K562 (cell line): ENCODE measurements at regions not wholly inside any gene's neighbourhood (a gene's known extent, or its start where the extent isn't known, plus 50 kb on each side); places are given as distances from the start of the nearest gene placed in this dataset.

Experiments
- ATAC-seq: fragments of 200-7000 bp; cut with Tn5 transposase; 3 replicates; pipeline ENCODE4 v1.9.1; 2020; ENCODE audit warnings: moderate library complexity
- BruUV-seq: library from RNA; stranded (reverse); fragments of 400-500 nt; replicated peaks from 2 replicates; lab custom pipeline; 2021; lab: Mats Ljungman, UMichigan
- CTCF ChIA-PET: fragments of 300-600 bp; formaldehyde crosslinking; extraction: SDS; loops from one replicate; lab custom pipeline; 2021; ENCODE audit warnings: low intra/inter-chr PET ratio; lab: Yijun Ruan, JAX
- POLR2A ChIA-PET: fragments of 300-600, 350-650 bp; sonication (Branson Sonifier 250); formaldehyde crosslinking; extraction: SDS; loops from one replicate; lab custom pipeline; 2021; ENCODE audit warnings: antibody characterized with exemption, inconsistent platforms; lab: Yijun Ruan, JAX
- DNase-seq, 4 experiments: peaks; one replicate each; pipeline versions ENCODE4 v3.0.0 to v3.0.0-alpha.2; 2011 to 2018; ENCODE audit warnings: low spot score in 3 of 4, mixed read lengths in 3 of 4; ENCODE audit errors: extremely low read depth in 1 of 4
- FAIRE-seq: peaks from 2 replicates; lab custom pipeline; 2011; peaks lifted over from hg19 to GRCh38; lab: Jason Lieb, UNC
- H2AFZ ChIP-seq: 2 replicates; pipeline ENCODE4 v1.6.0; 2011; ENCODE audit warnings: low read depth, low read length, control low read depth, inconsistent platforms
- H3K27ac ChIP-seq: fragments of 200-600 bp; 3 replicates; pipeline ENCODE4 v1.8.0; 2011; ENCODE audit warnings: low read depth, mild to moderate bottlenecking, control low read depth, inconsistent platforms, low read length, moderate library complexity, mixed read lengths; ENCODE audit errors: extremely low read depth
- H3K27me3 ChIP-seq, 2 experiments: fragments of 300-600 bp in 1 of 2; 2 replicates in 1 of 2; 3 replicates in 1 of 2; pipeline versions ENCODE4 v1.6.0 to v1.8.0; 2011; ENCODE audit warnings: inconsistent platforms in 2 of 2, low read length in 2 of 2, mild to moderate bottlenecking in 1 of 2, mixed read lengths in 1 of 2, moderate library complexity in 1 of 2; ENCODE audit not compliant: control insufficient read depth in 2 of 2, insufficient read depth in 2 of 2
- H3K36me3 ChIP-seq: fragments of 300-600 bp; 3 replicates; pipeline ENCODE4 v1.8.0; 2011; ENCODE audit warnings: mild to moderate bottlenecking, low read length, inconsistent platforms; ENCODE audit not compliant: control insufficient read depth, insufficient read depth
- H3K4me1 ChIP-seq, 2 experiments: fragments of 200-600 bp in 1 of 2; replicated peaks in 1 of 2; 2 replicates in 1 of 2; 3 replicates in 1 of 2; pipeline versions ENCODE4 v1.5.1 to v1.8.0; 2011; ENCODE audit warnings: inconsistent platforms in 2 of 2, low read length in 2 of 2, mild to moderate bottlenecking in 1 of 2, mixed read lengths in 1 of 2, moderate library complexity in 1 of 2; ENCODE audit not compliant: control insufficient read depth in 2 of 2, insufficient read depth in 2 of 2
- H3K4me2 ChIP-seq: 2 replicates; pipeline ENCODE4 v1.6.1; 2011; ENCODE audit warnings: low read length, control low read depth, inconsistent platforms, mixed read lengths; ENCODE audit not compliant: insufficient read depth
- H3K4me3 ChIP-seq: fragments of 200-600 bp; sonication (generic), shearing (Covaris generic); 2 replicates; pipeline ENCODE4 v1.5.1; 2016; ENCODE audit warnings: control low read depth, inconsistent platforms
- H3K79me2 ChIP-seq: fragments of 200-600 bp; 3 replicates; pipeline ENCODE4 v1.8.0; 2011; ENCODE audit warnings: low read length, inconsistent platforms; ENCODE audit not compliant: control insufficient read depth, insufficient read depth
- H3K9ac ChIP-seq, 2 experiments: 2 replicates each; pipeline versions ENCODE4 v1.6.0 to v1.6.1; 2011; ENCODE audit warnings: low read depth in 2 of 2, low read length in 2 of 2, control low read depth in 1 of 2, inconsistent platforms in 1 of 2, mild to moderate bottlenecking in 1 of 2, mixed read lengths in 1 of 2; ENCODE audit not compliant: insufficient read depth in 1 of 2
- H3K9me1 ChIP-seq: one replicate; pipeline ENCODE4 v1.6.0; 2011; ENCODE audit warnings: inconsistent platforms, mild to moderate bottlenecking, low read length, moderate library complexity; ENCODE audit not compliant: control insufficient read depth, insufficient read depth
- H3K9me3 ChIP-seq: replicated peaks from 2 replicates; pipeline ENCODE4 v1.5.1; 2011; ENCODE audit warnings: low read depth, low read length, inconsistent platforms; ENCODE audit not compliant: control insufficient read depth, insufficient read depth
- H4K20me1 ChIP-seq: replicated peaks from 2 replicates; pipeline ENCODE4 v1.6.1; 2011; ENCODE audit warnings: low read length, inconsistent platforms, mixed read lengths; ENCODE audit not compliant: control insufficient read depth, insufficient read depth
- ELF1 ChIP-seq: fragments of 200-800 bp; sonication (Bioruptor generic); IDR thresholded peaks from 2 replicates; pipeline ENCODE4 v1.6.1; 2016; ENCODE audit warnings: missing genetic modification characterization, missing compliant biosample characterization
- FOXJ3 ChIP-seq: sonication (generic); formaldehyde crosslinking; IDR thresholded peaks from 2 replicates; pipeline ENCODE4 v1.4.0; 2020; ENCODE audit warnings: mild to moderate bottlenecking, missing genetic modification reagents
- HCFC1 ChIP-seq: IDR thresholded peaks from 2 replicates; pipeline ENCODE4 v1.6.1; 2012; ENCODE audit warnings: low read depth, low read length, improper control_type of control experiment
- KLF1 ChIP-seq: fragments of 450-650 bp; IDR thresholded peaks from 2 replicates; pipeline ENCODE4 v1.6.1; 2016; ENCODE audit warnings: missing genetic modification characterization, missing compliant biosample characterization
- NFE2 ChIP-seq: IDR thresholded peaks from 2 replicates; pipeline ENCODE4 v1.6.1; 2014; ENCODE audit warnings: antibody characterized with exemption, low read depth
- PHF8 ChIP-seq: fragments of 200-600 bp; sonication (generic); IDR thresholded peaks from 2 replicates; pipeline ENCODE4 v1.6.1; 2012; ENCODE audit warnings: mixed run types, mild to moderate bottlenecking, inconsistent platforms, low read length, moderate library complexity, borderline replicate concordance
- RNF219 ChIP-seq: fragments of 250-450 bp; sonication (Bioruptor Pico); IDR thresholded peaks from 2 replicates; pipeline ENCODE4 v1.5.0; 2022; ENCODE audit warnings: mild to moderate bottlenecking
- TBP ChIP-seq: optimal IDR thresholded peaks from 2 replicates; pipeline ENCODE3; 2011; ENCODE audit warnings: low read depth, low read length, improper control_type of control experiment
- ZBTB1 ChIP-seq: sonication (generic); formaldehyde crosslinking; IDR thresholded peaks from 2 replicates; pipeline ENCODE4 v1.8.1; 2023; ENCODE audit warnings: missing genetic modification reagents, low read depth, mild to moderate bottlenecking, borderline replicate concordance
- ZNF512 ChIP-seq: IDR thresholded peaks from 2 replicates; pipeline ENCODE4 v1.6.1; 2016; ENCODE audit warnings: missing genetic modification characterization, missing compliant biosample characterization
- WGBS: fragments of 100-300 bp; shearing (Covaris generic); methylation state at CpG from one replicate; pipeline ENCODE4 v1.1.6; 2016; ENCODE audit warnings: low coverage, mixed read lengths; ENCODE audit not compliant: insufficient coverage; ENCODE audit errors: missing lambda C conversion rate; 5-methylcytosine and 5-hydroxymethylcytosine counted together
- in situ Hi-C: fragments of 300-500 bp; cut with MboI; formaldehyde crosslinking; loops from 4 replicates; pipeline ENCODE4 v1.15.0; 2018; ENCODE audit warnings: inconsistent platforms, mixed read lengths
- intact Hi-C: fragments of 100-400 bp; cut with micrococcal nuclease; formaldehyde crosslinking; loops from 2 replicates; pipeline ENCODE4 v1.14.2; 2022

- TF ChIP-seq PHF8 (no peak), FOXJ3 (CRISPR knock-in tag) (no peak), KLF1 (tag) (no peak), TBP (no peak), ELF1 (no peak), HCFC1 (no peak)
These were observed 99.1 kb upstream of the CAMK1G start (continued) for GRCh38 chr1:209484429-209484828.

GRCh38 chr1:209485167-209485566 lies 98.3 kb upstream of the CAMK1G start:
- WGBS: 0% methylated on average over 2 of the region's 2 CpGs
- Histone ChIP-seq H3K36me3 (no peaks in the 10 kb centered on the region), H2AFZ (no peak overlapping the region), H3K27ac (no peak overlapping the region), H3K9me3 (no peaks in the 10 kb centered on the region), H3K4me1 (no peaks in the 10 kb centered on the region), H3K4me2 (no peak overlapping the region), H3K9ac (no peak overlapping the region), H3K4me3 (no peak overlapping the region), H4K20me1 (no peaks in the 10 kb centered on the region), H3K79me2 (no peaks in the 10 kb centered on the region), H3K9me1 (no peaks in the 10 kb centered on the region), H3K27me3 (no peaks in the 10 kb centered on the region)
- no peak for ATAC-seq
- in situ Hi-C loops: no loop called here
- ChIA-PET CTCF (no interaction called here), POLR2A (no interaction called here)
- no peak for DNase-seq
- BruUV-seq: no TSS peak
- intact Hi-C loops: no loop called here
- FAIRE-seq: no peak
- TF ChIP-seq NFE2 (no peak), ZBTB1 (CRISPR knock-in tag) (no peak), RNF219 (no peak), ZNF512 (no peak), PHF8 (no peak)
